OCI-LY1 (cell line): ENCODE measurements at regions not wholly inside any gene's neighbourhood (a gene's known extent, or its start where the extent isn't known, plus 50 kb on each side); places are given as distances from the start of the nearest gene placed in this dataset.

Experiments
- CTCF ChIP-seq: fragments of 200-600 bp; sonication (generic), shearing (Covaris generic); IDR thresholded peaks from 2 replicates; pipeline ENCODE4 v1.5.1; 2017; ENCODE audit warnings: mild to moderate bottlenecking, antibody characterized with exemption, low read length, moderate library complexity, mixed read lengths
- EZH2 ChIP-seq: fragments of 200-600 bp; sonication (generic), shearing (Covaris generic); IDR thresholded peaks from 2 replicates; pipeline ENCODE4 v1.8.0; 2017; ENCODE audit warnings: borderline replicate concordance, mixed run types, mild to moderate bottlenecking, antibody characterized with exemption, low read length, moderate library complexity, mixed read lengths

- TF ChIP-seq EZH2 (no peak), CTCF (no peak)
These were observed 365.4 kb downstream of the HTR1B start for GRCh38 chr6:77097940-77098339.
